ENCODE measurements at regions not wholly inside any gene's neighbourhood (a gene's known extent, or its start where the extent isn't known, plus 50 kb on each side); places are given as distances from the start of the nearest gene placed in this dataset.
"Not testable (repeated sequence)": the region's sequence is repeated elsewhere in the genome, so short reads cannot be mapped to it uniquely, and the experiment has no call there.

GRCh38 chr6:27804851-27805250 lies 107.3 kb downstream of the OR2B2 start:
- DNase-seq = no peak

DNA sequence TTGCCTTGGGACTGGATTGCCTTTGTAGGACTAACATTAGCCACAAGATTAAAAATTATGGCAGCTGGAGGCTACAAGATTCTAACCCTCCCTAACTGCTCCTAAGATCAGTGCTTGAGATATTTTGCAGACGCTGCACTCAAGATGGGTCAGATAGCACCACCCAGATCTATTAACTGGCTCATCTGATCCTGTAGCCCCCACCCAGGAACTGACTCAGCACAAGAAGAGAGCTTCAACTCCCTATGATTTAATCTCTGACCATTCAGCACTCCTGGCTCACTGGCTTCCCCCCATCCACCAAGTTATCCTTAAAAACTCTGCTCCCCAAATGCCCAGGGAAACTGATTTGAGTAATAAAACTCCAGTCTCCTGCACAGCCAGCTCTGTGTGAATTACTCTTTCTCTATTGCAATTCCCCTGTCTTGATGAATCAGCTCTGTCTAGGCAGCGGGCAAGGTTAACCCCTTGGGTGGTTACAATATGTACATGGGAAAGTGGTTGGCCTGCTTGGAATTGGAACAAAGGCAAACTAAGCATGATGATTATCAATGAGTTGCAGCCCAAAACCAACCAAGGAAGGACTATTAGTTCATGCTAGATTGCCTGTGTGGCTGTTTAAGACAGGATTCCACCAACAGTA lies 111.3 kb downstream of the OR2B2 start:
- DNase-seq = no peak

DNA sequence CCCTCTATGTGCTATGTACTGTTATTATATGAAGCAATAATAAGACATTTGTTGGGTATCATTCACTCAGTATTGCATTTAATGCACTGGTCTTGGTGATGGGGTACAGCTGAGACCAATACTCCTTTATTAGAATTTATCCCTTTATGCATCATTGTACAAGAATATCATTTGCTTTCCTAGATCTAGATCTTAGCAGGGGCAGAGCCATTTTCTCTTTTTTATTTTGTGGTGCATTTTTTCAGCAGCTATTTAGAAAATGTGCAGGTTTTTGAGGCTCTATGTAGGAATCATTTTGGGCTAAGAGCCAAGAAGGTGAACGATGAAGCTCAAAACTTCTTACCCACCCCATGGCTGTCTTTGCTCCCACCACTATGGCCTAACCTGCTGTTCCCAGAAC lies 114.2 kb downstream of the OR2B2 start:
- no peak for DNase-seq

DNA sequence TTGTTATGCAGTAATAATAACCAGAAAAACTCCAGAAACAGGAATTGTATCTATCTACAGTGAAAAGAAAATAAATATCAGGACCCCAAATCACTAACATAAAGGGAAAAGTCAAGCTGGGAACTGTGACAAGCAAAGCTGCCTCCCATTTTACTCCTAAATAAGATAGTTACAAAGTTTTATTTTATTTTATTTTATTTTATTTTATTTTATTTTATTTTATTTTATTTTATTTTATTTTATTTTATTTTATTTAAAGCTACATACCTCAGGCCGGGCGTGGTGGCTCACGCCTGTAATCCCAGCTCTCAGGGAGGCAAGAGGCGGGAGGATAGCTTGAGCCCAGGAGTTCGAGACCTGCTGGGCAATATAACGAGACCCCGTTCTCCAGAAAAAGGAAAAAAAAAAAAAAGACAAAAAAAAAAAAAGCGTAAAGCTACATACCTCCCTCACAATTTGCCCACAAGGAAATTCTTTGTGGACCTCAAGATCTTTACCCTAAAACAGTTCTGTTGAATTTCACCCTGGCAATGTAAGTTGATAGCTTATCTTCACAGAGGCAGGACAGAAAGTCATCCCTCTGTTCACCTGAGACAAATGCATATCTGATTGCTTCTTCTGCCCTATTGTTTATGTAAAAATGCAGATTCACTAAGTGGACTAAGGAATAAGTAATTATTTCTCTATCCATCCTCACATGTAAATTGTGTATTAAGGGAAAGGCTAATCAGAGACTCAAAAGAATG lies 115.3 kb downstream of the OR2B2 start:
- not testable (repeated sequence) for DNase-seq

GRCh38 chr6:27795697-27796494 lies 116.3 kb downstream of the OR2B2 start:
- DNase-seq = peak; percentile 47

- DNase-seq = peak; percentile 73
Observed at GRCh38 chr6:27791182-27791943, 120.8 kb downstream of the OR2B2 start.

GRCh38 chr6:27788376-27788775 lies 123.8 kb downstream of the OR2B2 start:
- not testable (repeated sequence) for DNase-seq

DNA sequence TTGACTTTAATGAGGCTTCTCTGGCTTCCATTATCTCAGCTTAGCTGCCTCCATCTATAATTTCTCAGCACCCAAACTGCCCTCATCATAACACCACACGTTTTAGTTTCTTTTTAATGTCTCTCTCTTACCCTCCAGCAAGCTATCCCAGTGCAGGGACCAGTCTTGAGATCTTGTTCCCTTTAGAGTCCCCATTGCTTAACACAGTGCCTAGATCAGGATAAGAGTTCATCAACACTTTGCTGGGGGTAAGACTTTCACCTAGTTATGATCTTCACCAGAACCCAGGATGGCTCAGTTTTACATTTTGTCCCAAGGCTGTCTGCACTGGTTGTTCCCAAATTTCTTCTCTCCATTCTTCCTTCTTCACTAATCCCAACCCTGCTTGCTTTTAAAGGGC lies 126.1 kb downstream of the OR2B2 start:
- DNase-seq = no peak

DNA sequence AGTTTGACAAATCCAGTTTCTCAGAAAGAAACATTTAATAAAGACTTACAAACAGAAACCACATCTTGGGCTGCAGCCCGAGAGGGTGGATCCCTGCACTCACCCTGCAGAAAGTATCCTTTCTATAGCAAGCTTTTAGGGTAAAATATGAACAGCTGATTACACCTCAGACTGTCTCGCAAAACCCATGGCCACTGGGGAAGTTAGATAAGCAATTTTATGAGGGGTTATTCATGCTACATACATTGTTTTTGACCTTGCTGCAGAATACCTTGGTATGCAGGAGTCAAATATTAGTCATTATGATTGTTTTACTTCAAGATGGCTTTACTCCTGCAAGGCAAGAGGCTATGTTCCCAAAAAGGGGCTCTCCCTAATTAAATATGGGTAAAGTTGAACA lies 126.9 kb downstream of the OR2B2 start:
- no peak for DNase-seq

GRCh38 chr6:27782748-27783147 lies 129.4 kb downstream of the OR2B2 start:
- DNase-seq = no peak

DNA sequence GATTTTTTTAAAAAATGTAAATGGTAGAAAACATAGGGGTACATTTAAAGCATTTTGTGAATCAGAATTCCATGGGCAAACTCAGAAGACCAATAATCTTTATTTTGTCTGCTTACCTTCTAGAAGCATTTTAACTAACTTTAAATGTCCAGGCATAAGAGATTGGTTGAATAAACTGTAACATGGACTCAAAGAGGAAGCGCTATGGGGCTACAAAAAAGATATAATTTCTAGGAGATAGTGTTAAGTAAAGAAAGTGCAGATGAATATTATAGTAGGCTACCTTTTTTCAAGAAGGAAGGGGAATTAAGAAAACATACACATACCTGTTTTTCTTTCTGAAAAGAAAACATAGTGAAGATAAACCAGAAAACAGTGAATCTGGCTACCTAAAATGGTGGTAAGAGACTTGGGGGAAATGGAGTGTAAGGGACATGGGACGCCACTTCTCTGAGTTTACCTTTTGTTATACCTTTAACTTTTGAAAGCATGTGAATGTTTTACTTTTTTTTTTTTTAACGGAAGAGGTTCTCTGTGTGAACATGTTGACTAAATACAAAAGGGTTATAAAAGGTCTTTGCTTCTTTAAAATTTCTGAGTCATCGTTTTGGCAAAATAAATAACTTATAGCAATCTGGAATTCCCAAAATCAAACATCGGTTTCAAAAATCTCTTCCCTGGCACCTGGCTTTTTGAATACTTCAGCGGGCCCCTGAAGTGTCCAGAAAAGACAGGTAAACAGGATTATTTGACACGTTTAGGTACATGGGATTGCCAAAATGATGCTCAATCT lies 133.4 kb downstream of the OR2B2 start:
- DNase-seq = no peak

DNA sequence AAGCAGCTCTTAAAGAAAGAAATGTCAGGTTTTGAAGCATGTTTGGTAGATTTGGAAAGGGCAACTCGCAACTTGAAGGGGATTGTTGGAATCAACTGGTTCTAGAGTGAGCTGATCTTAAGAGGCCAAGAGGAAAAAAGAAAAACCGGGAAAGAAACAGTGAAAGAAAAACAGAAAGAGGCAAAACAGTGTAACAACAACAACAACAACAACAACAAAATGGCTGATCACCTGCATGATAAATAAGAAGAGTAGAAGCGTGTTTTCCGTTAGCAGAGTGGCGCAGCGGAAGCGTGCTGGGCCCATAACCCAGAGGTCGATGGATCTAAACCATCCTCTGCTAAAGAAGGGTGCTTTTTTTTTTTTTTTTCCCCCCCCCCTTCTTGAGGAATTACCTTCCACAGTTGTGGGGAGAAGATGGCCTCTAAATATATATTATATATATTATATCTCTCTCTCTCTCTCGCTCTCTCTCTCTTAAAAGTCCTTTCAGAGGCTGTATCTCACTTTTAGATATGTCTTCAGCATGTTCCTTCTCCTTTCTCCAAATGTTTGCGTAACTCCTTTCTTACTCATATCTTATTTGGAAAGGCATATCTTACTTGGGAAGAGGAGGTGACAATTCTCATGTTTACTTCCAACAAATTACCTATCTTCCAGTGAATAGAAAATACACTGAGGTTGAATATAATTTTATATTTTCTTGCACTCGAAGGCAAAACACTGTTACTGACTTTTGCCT lies 134.4 kb downstream of the OR2B2 start:
- no peak for DNase-seq

DNA sequence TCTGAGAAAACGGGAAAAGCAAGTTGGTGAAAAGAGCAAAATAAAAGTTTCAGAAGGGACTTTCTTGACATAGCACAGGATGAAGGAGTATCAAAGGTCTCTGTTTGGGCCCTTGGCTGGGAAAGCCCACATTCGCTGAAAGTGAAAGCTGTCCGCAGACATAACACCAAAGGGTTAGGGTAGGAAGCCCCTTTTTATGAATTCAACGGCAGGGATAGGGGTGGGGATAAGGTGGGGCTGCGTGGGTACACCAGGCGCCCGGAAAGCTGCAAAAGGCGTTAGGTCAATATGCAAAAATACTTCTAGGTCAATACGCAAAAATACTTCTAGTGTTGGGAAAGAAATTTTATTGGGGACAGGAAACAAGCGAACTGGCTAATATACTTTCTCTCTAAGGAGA lies 135.1 kb downstream of the OR2B2 start:
- no peak for DNase-seq

DNA sequence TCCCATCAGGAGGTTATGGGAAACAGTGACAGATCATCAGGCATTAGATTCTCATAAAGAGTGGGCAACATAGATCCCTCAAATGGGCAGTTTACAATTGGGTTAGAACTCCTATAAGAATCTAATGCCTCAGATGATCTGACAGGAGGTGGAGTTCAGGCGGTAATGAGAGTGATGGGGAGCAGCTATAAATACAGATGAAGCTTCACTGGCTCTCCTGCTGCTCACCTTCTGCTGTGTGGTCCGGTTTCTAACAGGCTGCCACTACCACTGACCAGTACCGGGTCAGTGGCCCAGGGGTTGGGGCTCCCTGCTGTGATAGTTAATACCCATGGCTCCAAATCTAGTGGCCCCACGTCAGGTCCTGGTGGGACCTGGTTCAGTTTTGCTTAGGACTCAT lies 135.7 kb downstream of the OR2B2 start:
- DNase-seq = no peak

- DNase-seq = no peak
Observed at GRCh38 chr6:27775796-27776184, 136.4 kb downstream of the OR2B2 start.

- not testable (repeated sequence) for DNase-seq
Observed at GRCh38 chr6:27775138-27775795, 136.9 kb downstream of the OR2B2 start.

- DNase-seq = not testable (repeated sequence)
Observed at GRCh38 chr6:27774264-27774600, 138.0 kb downstream of the OR2B2 start.

GRCh38 chr6:27773542-27774263 lies 138.5 kb downstream of the OR2B2 start:
- not testable (repeated sequence) for DNase-seq

DNA sequence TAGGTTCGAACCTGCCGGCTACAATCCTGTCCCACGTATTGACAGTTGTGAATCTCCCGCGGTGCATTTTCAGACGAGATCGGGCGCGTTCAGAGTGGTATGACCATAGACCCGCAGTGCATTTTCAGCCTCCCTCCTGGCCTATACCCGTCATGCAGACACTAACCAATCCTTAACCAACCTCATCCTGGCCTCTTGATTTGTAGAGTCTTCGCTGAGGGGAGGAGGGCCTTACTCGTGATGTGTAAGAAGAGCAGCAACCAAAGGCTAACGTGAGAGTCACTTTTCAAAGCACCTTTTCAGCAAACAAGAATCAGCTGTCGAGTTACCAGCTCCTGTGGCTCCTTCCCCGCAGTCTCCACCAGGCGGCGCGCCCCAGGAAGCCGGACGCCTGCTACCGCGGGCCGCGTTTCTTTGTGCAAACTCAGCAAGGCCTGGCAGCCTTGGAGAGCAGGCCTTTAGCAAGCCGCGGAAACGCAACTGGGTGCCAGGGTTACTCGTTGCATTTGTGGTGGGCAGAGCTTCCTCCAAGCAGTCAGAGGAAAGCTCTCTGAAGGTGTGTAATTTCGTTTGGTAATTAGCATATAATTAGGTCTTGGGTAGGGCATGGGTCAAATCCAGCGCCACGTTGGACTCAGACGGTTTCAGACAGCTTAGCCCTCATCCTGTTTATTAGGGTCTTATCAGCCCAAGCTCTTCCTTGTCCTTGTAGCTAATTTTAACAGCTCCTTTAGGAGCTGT lies 139.8 kb downstream of the OR2B2 start:
- peak; percentile 90 for DNase-seq

- DNase-seq = no peak
Observed at GRCh38 chr6:27771235-27771634, 141.0 kb downstream of the OR2B2 start.
